H1 (cell line): ENCODE measurements at regions not wholly inside any gene's neighbourhood (a gene's known extent, or its start where the extent isn't known, plus 50 kb on each side); places are given as distances from the start of the nearest gene placed in this dataset.

ENCODE experiments used
- CTCF ChIP-seq, 3 experiments: IDR thresholded peaks; 1 replicate in 2 of 3; 2 replicates in 1 of 3; pipeline versions ENCODE4 v1.5.1 to v1.6.1; 2011; ENCODE audit warnings: low read length in 3 of 3, mild to moderate bottlenecking in 3 of 3, inconsistent platforms in 2 of 3, low read depth in 1 of 3, moderate library complexity in 1 of 3; ENCODE audit not compliant: insufficient read depth in 1 of 3; ENCODE audit errors: control extremely low read depth in 1 of 3
- EP300 ChIP-seq, 2 experiments: IDR thresholded peaks; 1 replicate in 1 of 2; 2 replicates in 1 of 2; pipeline ENCODE4 v1.6.1; 2011 to 2012; ENCODE audit warnings: low read depth in 2 of 2, low read length in 2 of 2, mild to moderate bottlenecking in 2 of 2, borderline replicate concordance in 1 of 2, inconsistent platforms in 1 of 2, moderate library complexity in 1 of 2
- EZH2 ChIP-seq: fragments of 200-600 bp; sonication (generic); IDR thresholded peaks from 2 replicates; pipeline ENCODE4 v1.7.1; 2012; ENCODE audit warnings: low read depth, mild to moderate bottlenecking, moderate library complexity, low read length, inconsistent platforms; ENCODE audit not compliant: severe bottlenecking
- MAFK ChIP-seq: IDR thresholded peaks from 2 replicates; pipeline ENCODE4 v1.6.1; 2012; ENCODE audit warnings: low read depth, mild to moderate bottlenecking, improper control_type of control experiment, low read length
- NANOG ChIP-seq: IDR thresholded peaks from 2 replicates; pipeline ENCODE4 v1.6.1; 2011; ENCODE audit warnings: low read length, low read depth, mild to moderate bottlenecking, inconsistent platforms; ENCODE audit not compliant: insufficient read depth, poor library complexity, severe bottlenecking
- RAD21 ChIP-seq, 2 experiments: IDR thresholded peaks in 1 of 2; conservative IDR thresholded peaks in 1 of 2; 2 replicates each; pipeline ENCODE4 v1.6.1; 2011; ENCODE audit warnings: low read depth in 2 of 2, low read length in 2 of 2, improper control_type of control experiment in 1 of 2, inconsistent platforms in 1 of 2, mild to moderate bottlenecking in 1 of 2, moderate library complexity in 1 of 2
- SUZ12 ChIP-seq: fragments of 200-600 bp; sonication (generic); IDR thresholded peaks from 2 replicates; pipeline ENCODE4 v1.6.1; 2012; ENCODE audit warnings: mild to moderate bottlenecking, inconsistent platforms, low read length, moderate library complexity, mixed read lengths
- TAF1 ChIP-seq: IDR thresholded peaks from 2 replicates; pipeline ENCODE4 v1.6.1; 2011; ENCODE audit warnings: mild to moderate bottlenecking, low read depth, low read length

- TF ChIP-seq RAD21 (IDR thresholded peaks at IDR 0.05 in 1 of 2, conservative IDR thresholded peaks at IDR 0.05 in 1 of 2; ENCODE audit: low read depth in 2 of 2, low read length in 2 of 2) (no peak), MAFK (no peak), CTCF (IDR thresholded peaks at IDR 0.05; ENCODE audit: control extremely low read depth in 1 of 3, insufficient read depth in 1 of 3, low read depth in 1 of 3, low read length in 3 of 3) (no peak), EP300 (IDR thresholded peaks at IDR 0.05; ENCODE audit: borderline replicate concordance in 1 of 2, low read depth in 2 of 2, low read length in 2 of 2) (no peak), SUZ12 (no peak), EZH2 (no peak), NANOG (no peak), TAF1 (no peak)
Measured at GRCh38 chr2:19216676-19217602, 141.5 kb downstream of the OSR1 start.
